Daoy (cell line): ENCODE measurements at regions not wholly inside any gene's neighbourhood (a gene's known extent, or its start where the extent isn't known, plus 50 kb on each side); places are given as distances from the start of the nearest gene placed in this dataset.
"Not testable (repeated sequence)": the region's sequence is repeated elsewhere in the genome, so short reads cannot be mapped to it uniquely, and the experiment has no call there.

Experiments used
- DNase-seq: peaks from one replicate; pipeline ENCODE4 v3.0.0-alpha.2; 2015; ENCODE audit warnings: low read depth

DNA sequence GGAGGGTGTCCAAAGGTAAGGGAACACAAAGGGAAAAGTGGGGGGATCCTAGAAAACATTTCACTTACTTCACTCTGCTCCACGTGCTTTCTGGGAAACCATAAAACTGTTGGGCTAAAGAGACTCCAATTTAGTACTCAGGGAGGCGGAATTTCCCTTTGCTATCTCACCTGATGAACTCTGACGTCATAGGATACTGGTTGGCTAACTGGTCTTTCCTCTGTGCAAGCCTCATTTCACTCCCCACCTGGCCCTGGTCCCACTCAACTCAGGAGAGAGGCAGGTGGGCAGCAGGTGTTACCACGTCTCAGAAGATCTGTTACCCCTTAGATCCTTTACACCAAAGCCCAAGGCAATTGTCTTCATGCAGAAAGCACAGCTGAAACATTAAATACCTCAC is 51.8 kb upstream of the PMAIP1 start:
- DNase-seq, result no peak

DNA sequence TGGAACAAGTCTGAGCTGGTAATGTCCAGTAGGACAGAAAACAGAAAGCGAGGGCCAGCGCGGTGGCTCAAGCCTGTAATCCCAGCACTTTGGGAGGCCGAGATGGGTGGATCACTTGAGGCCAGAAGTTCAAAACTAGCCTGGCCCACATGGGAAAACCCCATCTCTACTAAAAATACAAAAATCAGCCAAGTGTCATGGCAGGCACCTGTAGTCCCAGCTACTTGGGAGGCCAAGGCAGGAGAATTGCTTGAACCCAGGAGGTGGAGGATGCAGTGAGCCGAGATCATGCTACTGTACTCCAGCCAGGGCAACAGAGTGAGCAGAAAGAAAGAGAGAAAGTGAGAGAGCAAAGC is 52.3 kb upstream of the PMAIP1 start:
- DNase-seq, result not testable (repeated sequence)

DNA sequence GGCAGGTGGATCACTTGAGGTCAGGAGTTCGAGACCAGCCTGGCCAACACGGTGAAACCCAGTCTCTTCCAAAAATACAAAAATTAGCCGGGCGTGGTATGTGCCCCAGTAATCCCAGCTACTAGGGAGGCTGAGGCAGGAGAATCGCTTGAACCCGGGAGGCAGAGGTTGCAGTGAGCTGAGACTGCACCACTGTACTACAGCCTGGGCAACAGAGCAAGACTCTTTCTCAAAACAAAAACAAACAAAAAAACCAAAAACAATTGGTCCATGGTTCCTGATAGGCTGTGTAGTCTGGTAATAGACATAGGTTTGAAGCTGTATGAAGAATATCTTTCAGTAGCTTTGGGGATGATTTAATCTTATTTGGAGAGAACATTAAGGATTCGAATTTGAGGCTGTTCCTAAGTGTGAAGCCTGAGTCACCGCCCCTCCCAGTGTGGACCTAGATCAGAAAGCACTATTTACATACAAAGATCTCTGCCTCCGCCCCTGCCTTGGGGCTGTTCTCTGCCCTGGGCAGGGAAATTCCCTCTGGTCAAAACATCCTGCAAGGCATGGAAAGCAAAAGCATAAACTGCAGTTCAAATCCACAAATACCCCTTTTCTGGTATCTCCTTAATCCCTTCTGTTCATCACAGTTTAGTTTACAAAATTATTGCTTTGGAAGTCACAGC is 52.8 kb upstream of the PMAIP1 start:
- DNase-seq, result peak; percentile 77

DNA sequence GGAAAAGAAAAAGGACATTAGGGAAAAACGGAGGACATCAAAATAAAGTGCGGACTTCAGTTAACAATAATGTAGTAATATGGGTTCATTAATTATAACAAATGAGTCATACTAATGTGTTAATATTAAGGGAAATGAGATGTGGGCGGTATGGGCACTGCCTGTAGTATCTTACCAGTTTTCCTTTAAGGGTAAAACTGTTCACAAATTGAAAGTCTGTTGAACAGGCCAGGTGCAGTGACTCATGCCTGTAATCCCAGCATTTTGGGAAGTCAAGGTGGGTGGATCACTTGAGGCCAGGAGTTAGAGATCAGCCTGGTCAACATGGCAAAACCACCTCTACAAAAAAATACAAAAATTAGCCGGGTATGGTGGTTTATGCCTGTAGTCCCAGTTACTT is 56.8 kb upstream of the PMAIP1 start:
- no peak for DNase-seq

DNA sequence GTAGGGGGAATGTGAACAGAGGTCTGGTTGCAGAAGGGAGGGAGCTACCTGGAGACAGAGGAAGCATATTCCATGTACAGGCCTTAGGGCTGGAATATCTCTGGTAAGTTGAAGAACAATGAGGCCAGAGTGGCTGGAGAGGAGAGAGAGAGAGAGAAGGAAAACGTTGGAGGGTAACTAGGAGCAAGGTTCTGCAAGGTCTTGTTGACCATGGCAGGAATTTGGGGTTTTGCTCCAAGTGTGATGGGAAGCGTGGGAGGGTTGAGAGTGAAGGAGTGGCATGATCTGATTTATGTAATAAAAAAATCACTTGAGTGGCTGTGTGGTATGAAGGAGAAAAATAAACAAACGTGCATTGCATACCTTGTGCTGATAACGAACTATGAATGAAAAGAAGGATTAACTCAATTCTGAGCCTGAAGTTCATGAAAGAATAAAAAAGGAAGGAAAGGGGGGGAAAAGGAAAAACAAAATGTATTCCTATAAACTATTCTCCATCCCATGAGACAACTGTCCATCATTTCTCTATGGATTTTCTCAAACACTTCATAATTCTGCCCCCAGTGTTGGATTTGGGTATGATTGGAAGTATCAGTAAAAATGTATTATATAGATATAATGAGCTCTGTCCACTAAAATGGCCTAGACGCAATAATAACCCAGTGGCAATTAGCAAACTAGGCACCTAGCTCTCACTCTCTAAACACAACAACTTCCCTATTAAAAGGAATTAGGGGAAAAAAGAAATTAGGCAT is 59.7 kb upstream of the PMAIP1 start:
- DNase-seq, result no peak

DNA sequence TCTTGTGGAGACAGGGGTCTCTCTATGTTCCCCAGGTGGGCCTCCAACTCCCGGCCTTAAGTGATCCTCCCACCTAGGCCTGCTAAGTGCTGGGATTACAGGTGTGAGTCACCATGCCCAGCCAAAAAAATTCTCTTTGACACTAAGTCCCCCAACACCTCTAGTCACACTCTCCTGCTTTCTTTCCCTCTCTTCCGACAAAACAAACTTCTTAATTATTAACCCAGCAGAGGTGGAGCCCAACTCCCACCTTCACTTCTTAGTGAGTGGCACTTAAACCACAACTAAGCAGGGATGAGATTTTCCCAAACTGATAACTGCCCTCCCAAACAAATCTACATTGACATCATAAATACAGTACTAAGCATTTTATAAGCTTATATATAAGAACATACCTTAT is 60.5 kb upstream of the PMAIP1 start:
- DNase-seq, result no peak

DNA sequence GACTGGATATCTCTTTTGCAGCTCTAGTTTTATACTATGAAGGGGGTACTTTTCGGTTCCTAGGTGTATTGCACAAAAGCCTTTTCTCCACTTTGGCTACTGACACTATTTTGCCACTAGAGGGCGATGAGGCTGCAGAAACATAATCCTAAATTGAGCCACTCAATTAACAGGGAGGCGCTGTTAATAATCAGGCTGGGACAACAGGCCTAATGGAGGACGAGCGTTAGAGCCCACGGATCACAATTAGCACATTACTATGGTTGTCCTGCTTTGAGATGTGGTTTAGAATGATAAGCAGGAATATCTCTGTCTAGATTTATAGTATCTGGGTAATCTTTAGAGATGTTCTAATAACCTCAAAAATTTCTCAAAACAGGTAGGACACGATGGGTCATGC is 62.2 kb upstream of the PMAIP1 start:
- DNase-seq, result peak; percentile 49

DNA sequence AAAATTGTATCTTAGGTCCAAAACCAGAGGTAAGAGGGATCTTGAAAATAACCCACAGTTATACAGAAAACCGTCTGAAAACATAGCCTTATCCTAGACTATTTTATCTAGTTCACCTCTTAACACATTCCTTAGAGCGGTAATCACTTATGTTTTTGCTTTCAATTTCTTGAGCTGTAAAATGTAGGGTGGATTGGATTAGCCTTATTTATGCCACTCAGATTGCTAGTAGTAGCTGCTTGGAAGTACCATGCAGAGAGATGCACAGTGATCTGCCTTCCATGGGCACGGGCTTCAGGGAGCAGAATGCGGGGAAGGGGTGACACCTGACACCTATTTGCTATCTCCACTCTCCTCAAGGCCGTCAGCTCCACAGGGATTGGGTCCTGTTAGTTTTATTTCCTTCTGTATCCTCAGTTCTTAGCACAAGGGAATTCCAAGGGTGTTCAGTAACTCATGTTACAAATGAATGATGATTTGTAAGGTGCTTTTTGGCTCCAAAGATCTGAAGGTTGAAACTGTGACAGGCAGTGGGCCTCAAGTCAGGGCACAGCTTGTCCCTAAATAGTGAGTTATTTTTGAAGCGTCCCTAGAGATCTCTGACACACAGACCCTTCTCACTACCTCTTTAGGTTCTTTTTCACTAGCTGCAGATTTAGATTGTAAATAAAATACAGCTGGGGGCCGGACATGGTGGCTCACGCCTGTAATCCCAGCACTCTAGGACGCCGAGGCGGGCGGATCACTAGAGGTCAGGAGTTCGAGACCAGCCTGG is 64.0 kb upstream of the PMAIP1 start:
- no peak for DNase-seq

DNA sequence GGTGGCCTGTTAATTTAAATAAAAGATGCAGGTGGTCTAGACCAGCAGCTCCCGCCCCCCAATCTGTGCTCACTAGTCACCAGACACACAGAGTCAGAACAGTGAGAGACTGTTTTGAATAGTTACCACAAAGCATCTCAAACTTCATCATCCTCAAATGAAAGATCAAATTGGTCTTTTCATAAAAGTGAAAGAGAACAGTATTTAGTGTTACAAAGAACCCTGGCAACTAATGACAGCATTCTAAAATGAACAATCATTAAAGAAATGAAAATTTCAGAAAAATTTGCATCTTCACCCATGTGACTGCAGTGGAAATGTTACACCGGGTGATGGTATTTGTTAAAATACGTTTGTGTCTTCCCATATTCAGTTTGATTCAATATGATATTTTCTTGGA is 65.5 kb upstream of the PMAIP1 start:
- DNase-seq, result no peak

DNA sequence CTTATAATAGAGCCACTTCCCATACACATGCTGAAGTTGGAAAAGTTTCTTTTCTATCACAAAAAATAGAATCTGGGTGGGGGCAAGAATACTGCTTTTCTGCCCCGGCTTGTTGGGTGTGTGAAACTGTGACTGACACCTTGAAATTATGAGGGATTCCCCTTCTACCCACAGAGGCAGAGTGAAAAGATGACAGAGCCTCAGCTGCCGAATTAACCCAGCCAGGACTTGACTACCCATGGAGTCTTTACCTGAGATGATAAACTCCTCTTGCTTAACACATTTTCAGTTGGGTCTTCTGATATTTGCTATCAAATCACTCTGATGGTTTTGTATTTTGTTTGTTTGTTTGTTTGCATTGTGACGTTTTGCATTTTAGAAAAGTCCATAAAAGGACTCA is 66.0 kb upstream of the PMAIP1 start:
- no peak for DNase-seq

DNA sequence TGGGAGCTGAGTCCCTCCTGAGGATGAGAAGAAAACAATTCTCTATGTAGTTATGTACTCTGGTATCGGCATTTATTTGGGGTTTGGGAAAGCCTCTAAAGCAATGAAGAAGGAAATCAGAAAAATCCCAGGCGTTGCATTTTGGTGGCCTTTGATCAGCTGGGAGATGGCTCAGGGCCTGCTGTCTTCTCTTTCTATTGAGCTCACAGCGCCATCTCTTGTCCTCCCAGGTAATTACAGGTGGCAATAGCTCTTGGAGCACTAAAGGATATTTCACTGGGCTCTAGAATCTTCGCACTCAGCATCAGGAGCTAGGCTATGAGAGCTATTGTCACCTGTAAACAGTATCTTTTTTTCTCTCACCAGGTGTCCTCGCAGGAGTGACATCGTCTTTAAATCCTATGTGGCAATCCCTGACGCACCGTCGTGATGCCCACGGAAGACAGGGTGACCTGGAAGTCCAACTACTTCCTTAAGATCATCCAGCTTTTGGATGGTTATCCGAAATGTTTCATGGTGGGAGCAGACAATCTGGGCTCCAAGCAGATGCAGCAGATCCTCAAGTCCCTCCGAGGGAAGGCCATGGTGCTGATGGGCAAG is 76.1 kb upstream of the PMAIP1 start:
- DNase-seq, result peak; percentile 69

DNA sequence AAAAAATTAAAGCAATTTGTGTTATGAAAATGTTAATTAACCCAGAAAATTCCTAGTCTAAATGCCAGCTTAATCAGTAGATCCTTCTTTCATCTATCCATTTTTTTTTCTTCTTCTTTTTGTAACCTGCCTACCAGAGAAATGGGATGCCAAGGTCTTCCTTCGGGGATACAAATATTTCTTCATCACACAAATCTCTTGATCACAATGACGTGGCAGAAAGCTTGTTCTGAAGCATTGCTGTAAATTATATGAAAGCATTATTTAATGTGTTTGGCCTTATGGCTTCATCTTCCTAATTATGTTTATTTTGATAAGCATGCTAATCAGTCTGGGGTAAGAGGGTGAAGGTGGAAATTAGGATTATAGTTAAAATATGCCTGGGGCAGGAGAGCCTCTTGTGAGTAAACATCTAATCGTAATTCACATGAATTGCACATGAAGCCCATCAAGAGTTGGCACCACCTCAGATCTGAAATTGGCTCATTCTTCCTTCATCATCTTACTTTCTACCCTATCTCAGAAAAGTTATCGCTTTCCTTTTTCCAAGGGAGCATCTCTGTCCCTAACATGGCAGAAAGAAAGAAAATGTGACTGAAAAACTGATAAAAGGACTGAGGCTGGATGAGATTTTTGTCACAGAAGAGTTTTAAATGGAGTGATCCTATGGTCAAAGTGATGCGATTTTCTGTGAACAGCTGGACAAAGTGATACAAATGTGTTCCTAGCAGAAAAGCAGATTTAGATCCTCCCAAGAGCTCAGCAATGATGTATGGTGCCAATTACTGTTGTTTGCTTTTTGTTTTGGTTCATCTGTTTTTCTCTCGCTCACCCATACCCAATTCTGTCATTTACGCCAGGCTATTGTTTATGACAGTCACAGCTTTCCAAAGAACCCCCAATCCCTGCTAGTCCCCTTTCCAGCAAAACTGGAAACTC is 76.9 kb upstream of the PMAIP1 start:
- no peak for DNase-seq

DNA sequence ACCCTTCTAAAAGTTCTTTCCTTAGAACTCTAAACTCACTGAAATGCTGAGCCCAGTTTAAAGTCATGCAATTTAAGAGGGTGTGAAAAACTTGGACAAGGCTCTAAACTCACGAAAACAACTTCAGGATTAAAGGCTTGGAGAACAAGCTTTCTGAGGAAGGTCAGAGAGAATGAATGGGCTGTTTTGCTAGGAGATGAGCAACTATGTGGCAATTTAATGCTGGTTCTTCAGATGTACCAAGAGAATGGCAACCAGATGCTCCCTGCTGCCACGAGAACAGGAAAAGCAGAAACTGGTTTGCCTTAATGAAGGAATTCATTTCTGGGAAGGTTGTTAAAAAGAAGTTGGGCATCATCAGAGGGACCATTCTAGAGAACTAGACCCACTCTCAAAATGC is 77.8 kb upstream of the PMAIP1 start:
- no peak for DNase-seq

DNA sequence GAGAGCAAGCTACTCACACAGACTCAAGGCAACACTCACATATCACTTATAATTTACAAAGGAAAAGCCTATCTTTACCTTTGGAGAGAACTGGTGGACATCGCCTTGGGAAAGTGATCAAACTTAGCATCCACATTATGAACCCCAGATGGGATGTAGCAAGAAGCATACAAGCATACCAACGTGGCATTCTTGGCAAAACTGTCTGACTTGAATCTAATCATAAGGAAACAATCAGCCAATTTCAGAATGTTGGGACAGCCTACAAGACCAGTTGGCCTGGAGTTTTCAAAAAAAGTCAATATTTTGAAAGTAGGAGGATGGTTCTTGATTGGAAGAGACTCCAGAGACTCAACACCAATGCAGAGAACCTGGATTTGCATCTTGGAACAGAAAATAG is 79.1 kb upstream of the PMAIP1 start:
- no peak for DNase-seq

DNA sequence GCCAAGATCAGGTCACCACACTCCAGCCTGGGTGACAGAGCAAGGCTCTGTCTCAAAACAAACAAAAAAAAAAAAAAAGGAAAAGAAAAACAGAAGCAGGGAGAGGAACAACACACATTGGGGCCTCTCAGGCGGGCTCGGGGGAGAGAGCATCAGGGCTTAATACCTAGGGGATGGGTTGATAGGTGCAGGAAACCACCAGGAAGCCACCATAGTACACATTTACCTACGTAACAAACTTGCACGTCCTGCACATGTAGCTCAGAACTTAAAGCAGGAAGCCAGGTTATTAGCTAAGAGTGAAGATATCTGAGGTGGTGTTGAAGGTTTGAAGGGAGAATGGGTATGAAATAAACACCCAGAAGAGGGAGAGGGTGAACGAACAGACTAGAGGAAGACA is 81.0 kb upstream of the PMAIP1 start:
- no peak for DNase-seq

DNA sequence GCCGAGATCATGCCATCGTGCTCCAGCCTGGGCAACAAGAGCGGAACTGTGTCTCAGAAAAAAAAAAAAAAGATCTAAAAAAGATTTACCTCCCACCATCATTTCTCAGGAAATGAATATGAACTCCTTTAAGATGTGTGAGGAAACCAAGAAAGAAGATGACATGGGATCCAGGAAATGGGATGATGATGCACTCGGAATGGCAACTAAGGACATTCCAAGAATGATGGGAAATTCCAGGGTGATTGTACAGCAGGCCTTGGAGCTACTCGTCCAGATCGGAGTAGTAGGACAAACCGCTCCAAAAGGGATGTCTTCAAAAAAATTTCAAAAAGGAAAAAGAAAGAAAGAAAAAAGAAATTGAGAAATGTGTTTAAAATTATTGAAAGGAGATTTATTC is 84.9 kb upstream of the PMAIP1 start:
- DNase-seq, result peak; percentile 73

DNA sequence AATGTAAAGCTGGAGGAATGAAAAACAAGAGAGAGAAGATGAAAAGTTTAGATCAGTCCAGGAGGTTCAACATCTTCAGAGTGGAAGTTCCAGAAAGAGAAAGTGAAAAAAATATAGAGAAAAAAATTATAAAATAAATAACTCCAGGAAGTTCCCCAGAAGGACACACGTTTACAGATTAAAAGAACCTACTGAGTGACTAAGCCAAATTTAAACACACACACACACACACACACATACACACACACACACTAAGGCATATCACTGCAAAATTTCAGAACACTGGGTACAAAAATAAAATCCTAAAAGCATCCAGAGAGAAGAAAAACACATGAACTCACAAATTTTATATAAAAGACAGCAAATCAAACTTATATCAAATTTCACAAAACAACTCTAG is 85.9 kb upstream of the PMAIP1 start:
- no peak for DNase-seq

DNA sequence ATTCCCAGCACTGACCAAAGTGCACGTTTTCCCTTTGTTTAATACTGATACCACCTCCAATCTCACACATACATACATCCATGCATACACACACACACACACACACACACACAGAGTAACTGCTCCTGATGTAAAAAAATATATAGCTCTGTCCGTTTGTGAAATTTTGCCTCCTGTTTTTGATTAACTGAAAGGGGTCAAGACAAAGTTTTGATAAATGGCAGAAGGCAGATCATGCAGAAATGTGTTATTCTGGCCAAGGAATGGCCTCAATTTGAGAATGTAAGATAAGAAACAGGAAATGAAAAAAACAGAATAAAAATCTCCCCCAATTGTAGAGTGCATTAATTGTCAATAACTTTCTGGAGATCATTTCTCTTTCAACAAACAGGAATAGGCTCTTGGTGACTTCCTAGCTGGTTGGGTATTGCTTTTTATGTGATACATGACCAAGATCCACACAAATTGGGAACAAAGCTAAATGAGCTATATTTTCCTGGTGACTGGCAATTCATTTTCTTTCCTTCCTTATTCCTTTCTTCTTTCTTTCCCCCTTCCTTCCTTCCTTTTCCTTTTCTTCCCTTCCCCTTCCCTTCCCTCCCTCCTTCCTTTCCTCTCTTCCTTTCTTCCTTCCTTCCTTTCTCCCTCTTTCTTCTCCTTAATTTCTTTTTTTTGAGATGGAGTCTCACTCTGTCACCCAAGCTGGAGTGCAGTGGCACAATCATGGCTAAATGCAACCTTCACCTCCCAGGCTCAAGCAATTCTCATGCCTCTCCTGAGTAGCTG is 88.9 kb upstream of the PMAIP1 start:
- no peak for DNase-seq

DNA sequence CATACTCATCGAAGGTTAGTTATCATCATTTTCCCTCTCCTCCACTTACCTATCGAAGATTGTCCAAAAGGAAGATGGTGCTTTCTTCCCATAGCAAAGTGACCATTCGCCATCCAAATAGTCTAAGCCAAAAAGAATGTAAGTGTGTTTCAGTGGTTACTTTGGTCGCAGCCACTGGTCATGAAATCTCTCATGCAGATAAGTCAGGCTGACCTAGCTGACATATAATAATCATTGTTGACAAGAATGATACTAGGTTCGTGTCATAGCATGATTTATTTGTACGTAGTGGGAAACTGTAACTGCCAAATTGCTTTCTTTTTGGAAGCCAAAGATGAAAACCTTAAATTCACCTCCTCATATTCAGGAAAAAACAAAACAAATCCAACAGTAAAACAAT is 89.6 kb upstream of the PMAIP1 start:
- DNase-seq, result no peak

DNA sequence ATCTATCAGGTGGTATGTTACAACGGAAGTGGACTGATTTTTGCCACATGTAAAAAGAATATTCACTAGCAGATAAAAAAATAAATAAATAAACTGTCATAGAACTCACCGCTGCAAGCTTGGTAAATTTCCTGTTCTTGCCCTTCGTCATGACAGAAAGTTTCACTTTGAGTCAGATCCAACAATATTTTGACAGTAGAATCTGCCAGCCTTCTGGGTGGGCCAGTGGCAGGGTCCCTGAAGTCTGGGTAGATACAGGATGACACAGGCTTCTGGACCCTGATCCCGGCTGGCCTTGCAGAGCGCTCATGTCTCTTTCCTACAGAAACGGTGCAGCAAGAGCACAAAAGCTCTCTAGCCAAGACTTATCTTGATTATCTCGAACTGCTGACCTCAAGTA is 97.8 kb upstream of the PMAIP1 start:
- DNase-seq, result no peak

DNA sequence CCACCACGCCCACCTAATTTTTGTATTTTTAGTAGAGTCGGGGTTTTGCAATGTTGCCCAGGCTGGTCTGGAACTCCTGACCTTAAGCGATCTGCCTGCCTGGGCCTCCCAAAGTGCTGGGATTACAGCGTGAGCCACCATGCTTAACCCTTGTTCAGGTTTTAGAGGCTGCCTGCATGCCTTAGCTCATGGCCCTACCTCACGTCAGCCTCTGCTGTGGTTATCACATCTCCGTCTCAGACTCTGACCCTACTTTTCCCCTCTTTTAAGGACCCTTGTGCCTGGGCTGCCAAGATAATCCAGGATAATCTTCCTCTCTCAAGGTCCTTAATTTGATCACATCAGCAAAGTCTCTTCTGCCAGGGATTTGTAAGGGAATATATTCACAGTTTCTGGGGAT is 98.2 kb upstream of the PMAIP1 start:
- DNase-seq, result no peak
